Endothelial cell (in vitro differentiated cells): ENCODE measurements at regions not wholly inside any gene's neighbourhood (a gene's known extent, or its start where the extent isn't known, plus 50 kb on each side); places are given as distances from the start of the nearest gene placed in this dataset.

Experiments used
- DNase-seq: peaks from one replicate; pipeline ENCODE4 v3.0.0; 2021; ENCODE audit warnings: low spot score
- H3K27ac Mint-ChIP-seq: one replicate; pipeline ENCODE4 v1.8.0; 2021; ENCODE audit warnings: mixed read lengths, inconsistent platforms; ENCODE audit not compliant: unreplicated experiment
- H3K27me3 Mint-ChIP-seq: one replicate; pipeline ENCODE4 v1.8.0; 2021; ENCODE audit warnings: mild to moderate bottlenecking, moderate library complexity, mixed read lengths, inconsistent platforms; ENCODE audit not compliant: unreplicated experiment
- H3K36me3 Mint-ChIP-seq: one replicate; pipeline ENCODE4 v1.8.0; 2021; ENCODE audit warnings: mild to moderate bottlenecking, low read depth, mixed read lengths, inconsistent platforms; ENCODE audit not compliant: unreplicated experiment
- H3K4me1 Mint-ChIP-seq: one replicate; pipeline ENCODE4 v1.8.0; 2021; ENCODE audit warnings: mild to moderate bottlenecking, mixed read lengths, inconsistent platforms; ENCODE audit not compliant: unreplicated experiment
- H3K4me3 Mint-ChIP-seq: one replicate; pipeline ENCODE4 v1.8.0; 2021; ENCODE audit warnings: mild to moderate bottlenecking, mixed read lengths, inconsistent platforms; ENCODE audit not compliant: unreplicated experiment
- H3K9me3 Mint-ChIP-seq: one replicate; pipeline ENCODE4 v1.8.0; 2021; ENCODE audit warnings: mixed read lengths, inconsistent platforms; ENCODE audit not compliant: unreplicated experiment
- TF ChIP-seq, protein P1 (sequence below): fragments of 200-600 bp; sonication (generic); IDR thresholded peaks from one replicate; pipeline ENCODE4 v1.5.0; 2021; ENCODE audit warnings: antibody characterized with exemption; ENCODE audit not compliant: unreplicated experiment

DNA sequence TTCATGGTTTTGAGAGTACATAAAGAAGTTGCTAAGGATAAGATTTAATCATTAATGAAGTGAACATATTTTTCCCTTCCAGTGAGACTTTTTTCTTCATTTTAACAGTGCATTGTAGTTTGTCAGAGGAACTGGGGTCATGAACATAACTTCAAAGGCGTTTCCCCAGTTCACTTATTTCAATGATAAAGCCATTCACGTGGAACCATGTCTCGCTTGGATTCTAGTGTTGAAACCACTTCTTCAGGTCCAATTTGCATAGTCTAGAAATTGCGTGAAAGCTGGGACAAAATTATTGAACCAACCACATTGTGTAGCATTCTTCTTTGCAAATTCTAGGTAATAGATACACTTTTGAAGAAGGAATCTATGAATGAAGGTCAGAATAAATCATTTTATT, 197.0 kb downstream of the CLIC5 start:
- no peaks in the 10 kb centered on the region for H3K9me3 Mint-ChIP-seq
- TF ChIP-seq, protein P1, sequence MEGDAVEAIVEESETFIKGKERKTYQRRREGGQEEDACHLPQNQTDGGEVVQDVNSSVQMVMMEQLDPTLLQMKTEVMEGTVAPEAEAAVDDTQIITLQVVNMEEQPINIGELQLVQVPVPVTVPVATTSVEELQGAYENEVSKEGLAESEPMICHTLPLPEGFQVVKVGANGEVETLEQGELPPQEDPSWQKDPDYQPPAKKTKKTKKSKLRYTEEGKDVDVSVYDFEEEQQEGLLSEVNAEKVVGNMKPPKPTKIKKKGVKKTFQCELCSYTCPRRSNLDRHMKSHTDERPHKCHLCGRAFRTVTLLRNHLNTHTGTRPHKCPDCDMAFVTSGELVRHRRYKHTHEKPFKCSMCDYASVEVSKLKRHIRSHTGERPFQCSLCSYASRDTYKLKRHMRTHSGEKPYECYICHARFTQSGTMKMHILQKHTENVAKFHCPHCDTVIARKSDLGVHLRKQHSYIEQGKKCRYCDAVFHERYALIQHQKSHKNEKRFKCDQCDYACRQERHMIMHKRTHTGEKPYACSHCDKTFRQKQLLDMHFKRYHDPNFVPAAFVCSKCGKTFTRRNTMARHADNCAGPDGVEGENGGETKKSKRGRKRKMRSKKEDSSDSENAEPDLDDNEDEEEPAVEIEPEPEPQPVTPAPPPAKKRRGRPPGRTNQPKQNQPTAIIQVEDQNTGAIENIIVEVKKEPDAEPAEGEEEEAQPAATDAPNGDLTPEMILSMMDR: no peak
- no peak overlapping the region for H3K27ac Mint-ChIP-seq
- peaks cover 2% of the 10 kb centered on the region for H3K27me3 Mint-ChIP-seq
- DNase-seq: no peak
- H3K4me1 Mint-ChIP-seq: peaks cover 20% of the 10 kb centered on the region
- no peak overlapping the region for H3K4me3 Mint-ChIP-seq
- peaks cover 5% of the 10 kb centered on the region for H3K36me3 Mint-ChIP-seq

DNA sequence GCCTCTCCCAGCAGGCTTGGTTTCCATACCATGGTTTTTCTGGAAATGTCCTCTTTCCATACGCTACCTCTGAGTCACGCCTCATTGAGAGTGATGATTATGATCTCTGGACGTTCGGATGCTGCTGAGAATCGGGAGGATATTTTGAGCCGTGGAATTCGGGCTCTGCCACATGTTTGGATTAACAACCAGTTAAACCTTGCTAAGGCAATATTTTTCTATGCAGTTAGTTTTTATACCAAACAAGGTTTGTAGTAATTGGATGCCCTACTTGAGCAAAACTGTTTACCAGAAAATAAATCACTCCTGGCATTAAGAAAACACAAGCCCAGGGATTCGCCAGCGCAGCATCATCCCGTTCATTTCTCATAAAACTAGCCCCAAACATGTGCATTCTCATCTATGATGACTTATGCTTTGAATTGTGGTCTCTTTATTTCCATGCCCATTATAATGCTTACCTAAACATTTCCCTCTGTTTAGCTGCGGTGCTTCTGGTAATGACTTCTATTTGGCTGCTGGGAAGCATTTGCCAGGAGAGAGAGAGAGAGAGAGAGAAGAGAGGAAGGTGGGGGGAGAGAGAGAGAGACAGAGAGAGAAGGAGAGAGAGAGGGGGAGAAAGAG, 198.9 kb downstream of the CLIC5 start:
- H3K4me3 Mint-ChIP-seq: no peak overlapping the region
- H3K36me3 Mint-ChIP-seq: peaks cover 5% of the 10 kb centered on the region
- H3K27me3 Mint-ChIP-seq: peaks cover 2% of the 10 kb centered on the region
- peaks cover 23% of the 10 kb centered on the region for H3K4me1 Mint-ChIP-seq
- TF ChIP-seq, protein P1: no peak
- H3K27ac Mint-ChIP-seq: no peak overlapping the region
- H3K9me3 Mint-ChIP-seq: no peaks in the 10 kb centered on the region
- DNase-seq: no peak

DNA sequence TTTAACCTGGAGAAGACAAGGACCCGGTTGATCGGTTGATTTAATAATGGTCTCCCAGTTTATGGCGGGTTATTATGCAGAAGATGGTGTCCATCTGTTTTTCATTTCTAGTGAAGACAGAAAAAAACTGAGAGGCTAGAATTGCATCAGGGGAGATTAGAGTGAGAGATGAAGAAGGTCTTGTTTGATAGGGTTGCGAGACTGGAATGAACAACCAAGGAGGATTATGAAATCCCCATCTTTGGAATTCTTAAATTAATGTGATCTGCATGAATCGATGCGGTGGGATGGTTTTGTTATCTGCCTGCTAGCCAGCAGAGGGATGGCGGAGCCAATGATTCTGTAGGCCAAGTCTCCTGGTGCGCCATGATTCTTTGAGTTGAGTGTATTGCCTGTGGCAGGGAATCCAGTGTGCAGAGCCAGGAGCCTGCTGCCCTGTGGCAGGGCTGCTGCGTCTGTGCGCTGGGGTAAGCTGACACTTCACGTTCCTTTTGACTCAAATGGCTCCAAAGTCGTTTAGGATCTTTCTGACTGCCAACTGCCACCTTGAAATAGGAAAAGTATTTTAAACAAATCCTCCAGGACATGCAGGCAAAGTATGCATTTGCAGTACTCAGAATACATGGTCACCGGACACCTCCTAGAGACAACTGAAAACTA, 200.1 kb downstream of the CLIC5 start:
- Mint-ChIP-seq H3K9me3 (no peaks in the 10 kb centered on the region), H3K36me3 (peaks cover 5% of the 10 kb centered on the region), H3K4me1 (peaks cover 15% of the 10 kb centered on the region), H3K27ac (no peak overlapping the region), H3K4me3 (no peak overlapping the region), H3K27me3 (peaks cover 2% of the 10 kb centered on the region)
- no peak for DNase-seq
- TF ChIP-seq, protein P1: no peak

DNA sequence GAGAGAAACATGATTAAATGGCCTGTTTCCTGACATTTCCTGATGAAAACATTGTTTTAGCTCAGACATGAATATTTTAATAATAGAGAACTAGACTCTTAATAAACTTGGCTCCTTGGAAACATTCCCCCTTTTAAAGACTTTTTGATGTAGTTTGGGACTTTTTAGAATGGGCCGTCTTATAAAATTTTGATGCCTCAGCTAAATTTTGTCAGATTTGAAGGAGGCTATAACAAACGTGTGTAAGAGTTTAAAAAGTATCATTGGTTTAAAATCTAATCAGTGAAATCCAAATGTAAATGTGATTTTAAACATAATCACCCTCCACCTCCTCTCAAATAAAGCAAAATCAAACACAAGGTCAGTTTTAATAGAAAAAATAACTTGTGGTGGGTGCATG, 200.9 kb downstream of the CLIC5 start:
- Mint-ChIP-seq H3K4me3 (no peak overlapping the region), H3K27me3 (peaks cover 2% of the 10 kb centered on the region), H3K36me3 (peaks cover 5% of the 10 kb centered on the region), H3K4me1 (peaks cover 13% of the 10 kb centered on the region), H3K27ac (no peak overlapping the region), H3K9me3 (no peaks in the 10 kb centered on the region)
- DNase-seq: no peak
- TF ChIP-seq, protein P1: no peak

DNA sequence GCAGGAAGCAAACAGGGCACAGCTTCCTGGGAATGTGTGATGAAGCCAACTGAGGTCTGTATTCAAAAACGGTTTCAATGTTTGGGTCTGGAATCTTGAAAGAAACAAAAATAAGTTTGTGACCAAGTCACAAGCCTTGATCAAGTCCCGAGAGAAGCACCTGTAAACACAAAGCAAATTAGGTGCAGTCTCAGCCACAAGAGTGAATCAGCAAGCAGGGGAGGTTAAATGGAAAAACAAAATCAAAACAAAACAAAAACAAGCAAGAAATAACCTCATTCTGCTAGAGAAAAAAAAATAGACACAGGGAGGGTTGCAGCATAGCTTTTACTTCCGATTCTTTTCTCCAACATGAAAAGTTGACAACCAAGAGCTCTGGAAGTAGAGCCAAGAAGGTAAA, 201.7 kb downstream of the CLIC5 start:
- DNase-seq: no peak
- Mint-ChIP-seq H3K27ac (no peak overlapping the region), H3K27me3 (peaks cover 2% of the 10 kb centered on the region), H3K4me3 (no peak overlapping the region), H3K36me3 (peaks cover 5% of the 10 kb centered on the region), H3K4me1 (peaks cover 14% of the 10 kb centered on the region), H3K9me3 (no peaks in the 10 kb centered on the region)
- TF ChIP-seq, protein P1: no peak
